ENCODE measurements at regions not wholly inside any gene's neighbourhood (a gene's known extent, or its start where the extent isn't known, plus 50 kb on each side); places are given as distances from the start of the nearest gene placed in this dataset.
"Not testable (repeated sequence)": the region's sequence is repeated elsewhere in the genome, so short reads cannot be mapped to it uniquely, and the experiment has no call there.

DNA sequence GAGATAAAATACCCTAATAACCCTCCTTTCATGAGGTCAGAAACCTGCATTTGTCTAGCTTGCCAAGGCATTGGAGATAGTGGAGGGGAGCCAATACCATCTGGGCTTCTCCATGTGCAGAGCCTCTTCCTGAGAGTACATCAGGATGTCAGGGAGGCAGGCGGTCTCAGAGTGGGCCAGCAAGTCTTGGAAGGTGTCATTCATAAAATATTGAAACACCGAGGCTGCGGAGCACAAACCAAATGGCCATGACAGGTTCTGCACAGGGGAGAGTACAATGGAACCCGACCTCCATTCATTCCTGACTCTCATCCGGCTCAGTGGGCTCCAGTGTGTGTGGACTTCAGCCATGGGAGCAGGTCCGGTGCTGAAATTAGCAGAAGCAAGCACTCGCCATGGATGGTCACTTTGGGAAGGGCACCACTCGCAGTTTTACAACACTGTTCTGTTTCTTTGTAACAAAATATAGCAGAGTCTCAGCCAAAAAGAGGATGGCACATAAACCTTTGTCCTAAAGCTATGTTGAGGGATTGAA is 446.6 kb downstream of the SIPA1L2 start:
- DNase-seq, result no peak

- no peak for DNase-seq
These were observed 447.7 kb downstream of the SIPA1L2 start for GRCh38 chr1:232182236-232182635.

GRCh38 chr1:232180779-232181136 is 449.2 kb downstream of the SIPA1L2 start:
- no peak for DNase-seq

DNA sequence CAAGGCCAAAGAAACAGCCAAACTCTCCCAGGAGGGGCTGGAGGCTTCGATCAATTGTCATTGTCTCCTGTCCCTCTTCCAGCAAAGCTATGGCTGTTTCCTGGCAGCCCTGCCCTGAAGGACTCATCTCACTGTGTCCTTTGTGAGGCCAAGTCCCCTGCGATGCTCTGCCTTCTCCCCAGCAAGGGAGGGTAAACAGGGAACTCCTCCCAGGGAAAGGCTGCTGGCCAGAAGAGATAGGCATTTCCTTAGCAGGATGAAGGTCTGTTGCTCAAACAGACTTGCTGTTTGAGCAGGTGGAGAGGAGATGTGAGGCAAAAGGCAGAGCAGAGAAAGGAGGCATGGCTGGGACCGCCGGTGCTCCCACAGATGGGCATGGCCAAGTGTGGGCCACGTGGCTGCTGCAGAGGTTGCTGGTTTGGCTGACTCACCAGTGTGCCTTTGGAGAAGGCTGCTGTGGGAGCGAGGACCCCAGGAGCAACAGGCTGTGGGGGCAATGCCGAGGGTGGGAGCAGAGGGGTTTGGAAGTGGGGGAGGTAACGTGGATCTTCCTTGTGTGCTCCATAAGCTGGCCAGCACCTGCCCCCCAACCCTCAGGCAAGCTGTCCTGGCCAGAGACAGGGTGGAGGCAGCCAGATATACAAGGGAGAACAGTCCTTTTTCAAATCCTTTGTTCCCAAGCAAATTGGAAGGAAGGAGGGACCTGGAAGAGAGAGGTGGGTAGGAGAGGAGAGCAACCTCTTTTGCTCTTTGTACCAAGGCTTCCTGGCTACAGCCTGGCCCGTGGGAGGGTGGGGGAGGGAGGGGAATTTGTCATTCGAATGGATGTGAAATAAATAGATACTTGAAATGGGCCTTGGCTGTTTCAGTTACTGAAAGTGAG is 449.8 kb downstream of the SIPA1L2 start:
- DNase-seq, result no peak

DNA sequence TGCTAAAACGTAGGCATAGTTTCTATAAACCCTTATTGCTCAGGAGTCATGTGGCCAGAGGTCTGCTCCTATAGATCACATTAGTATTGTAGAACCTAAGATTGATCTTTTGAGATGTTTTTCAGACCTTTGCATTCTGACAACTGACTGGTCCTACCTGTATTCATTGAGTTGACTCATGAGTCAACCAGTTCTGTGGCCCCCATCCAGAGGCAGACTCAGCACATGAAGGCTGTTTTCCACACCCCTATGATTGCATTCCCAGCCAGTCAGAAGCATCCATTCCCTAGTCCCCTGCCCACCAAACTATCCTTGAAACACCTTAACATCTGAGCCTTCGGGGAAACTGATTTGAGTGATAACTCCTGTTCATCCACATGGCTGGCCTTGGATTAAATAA is 451.7 kb downstream of the SIPA1L2 start:
- DNase-seq, result no peak

DNA sequence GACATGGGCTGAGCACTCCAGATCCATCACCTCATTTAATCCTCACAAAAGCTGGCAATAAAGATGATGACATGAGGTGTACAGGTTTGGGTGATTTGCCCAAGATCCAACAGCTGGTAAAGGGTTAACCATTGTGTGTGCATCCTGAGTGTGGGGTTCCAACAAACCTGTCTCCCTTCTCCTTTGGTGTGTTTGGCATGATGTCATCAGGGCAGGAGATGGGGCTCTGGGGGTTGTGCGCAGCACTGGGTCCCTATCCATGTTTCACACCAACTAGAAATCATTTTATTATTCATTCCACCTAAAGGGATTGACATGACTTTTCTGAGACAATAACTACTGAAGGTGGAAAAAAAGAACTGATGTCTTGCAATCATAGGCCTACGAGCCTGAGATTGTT is 452.5 kb downstream of the SIPA1L2 start:
- DNase-seq, result no peak

GRCh38 chr1:232176222-232176621 is 453.7 kb downstream of the SIPA1L2 start:
- no peak for DNase-seq

- DNase-seq, result peak; percentile 46
These were observed 455.6 kb downstream of the SIPA1L2 start for GRCh38 chr1:232174306-232174705.

- no peak for DNase-seq
These were observed 457.4 kb downstream of the SIPA1L2 start for GRCh38 chr1:232172563-232172962.

GRCh38 chr1:232170909-232171308 is 459.0 kb downstream of the SIPA1L2 start:
- DNase-seq, result no peak

DNA sequence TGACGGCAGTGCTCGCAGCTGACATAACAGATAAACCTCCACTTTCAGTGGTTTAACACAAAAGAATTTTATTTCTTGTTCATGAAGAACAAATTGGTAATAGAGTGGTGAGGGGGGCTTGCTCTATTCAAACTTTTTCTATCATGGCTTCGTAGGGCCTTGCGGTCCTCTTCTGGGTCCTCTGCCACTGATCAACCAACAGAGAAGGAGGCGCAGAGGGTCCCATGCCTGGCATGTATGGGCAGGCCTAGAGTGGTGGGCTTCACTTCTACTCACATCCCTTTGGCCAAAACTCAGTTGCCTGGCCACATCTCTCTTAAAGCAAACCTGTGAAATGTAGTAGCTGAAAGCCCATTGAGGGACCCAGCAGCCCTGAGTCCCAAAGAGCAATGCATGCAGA is 460.5 kb downstream of the SIPA1L2 start:
- no peak for DNase-seq

DNA sequence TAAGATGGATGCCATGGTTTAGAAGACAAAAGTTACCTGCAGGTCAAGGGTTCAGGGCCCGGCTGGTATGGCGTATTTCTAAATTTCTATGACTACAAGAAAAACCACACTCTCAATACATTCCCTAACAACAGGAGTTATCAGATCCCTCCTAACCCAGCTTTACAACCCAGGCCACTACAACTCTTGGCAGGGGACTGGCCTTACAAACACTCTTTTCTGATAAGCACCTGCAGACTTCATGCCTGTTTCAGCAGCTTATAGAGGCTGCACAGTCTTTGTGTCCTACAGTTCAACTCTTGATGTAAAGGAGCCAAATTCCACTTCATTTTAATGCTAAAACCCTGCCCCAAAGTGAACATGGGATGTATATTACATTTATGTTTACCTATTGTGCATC is 461.4 kb downstream of the SIPA1L2 start:
- no peak for DNase-seq

DNA sequence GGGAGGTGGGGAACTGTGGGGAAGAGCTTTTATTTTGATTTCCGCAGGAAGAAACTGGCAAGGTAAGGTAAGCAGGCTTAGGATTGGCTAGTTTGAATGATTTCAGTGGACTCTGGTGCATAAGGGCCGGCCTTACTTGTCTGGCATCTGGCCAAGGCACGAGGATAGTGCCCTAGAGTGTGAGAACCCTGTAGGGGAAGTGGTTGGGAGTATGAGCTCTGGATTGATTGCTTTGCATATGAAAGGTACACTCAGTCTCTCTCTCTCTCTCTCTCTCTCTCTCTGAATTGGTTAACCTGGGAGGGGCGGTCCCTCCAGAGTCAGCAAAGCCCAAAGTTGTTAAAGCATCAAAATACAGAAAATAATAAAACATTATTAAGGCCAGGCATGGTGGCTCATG is 463.0 kb downstream of the SIPA1L2 start:
- no peak for DNase-seq

GRCh38 chr1:232164078-232164963 is 465.6 kb downstream of the SIPA1L2 start:
- DNase-seq, result no peak

- no peak for DNase-seq
These were observed 466.4 kb downstream of the SIPA1L2 start for GRCh38 chr1:232163533-232163932.

DNA sequence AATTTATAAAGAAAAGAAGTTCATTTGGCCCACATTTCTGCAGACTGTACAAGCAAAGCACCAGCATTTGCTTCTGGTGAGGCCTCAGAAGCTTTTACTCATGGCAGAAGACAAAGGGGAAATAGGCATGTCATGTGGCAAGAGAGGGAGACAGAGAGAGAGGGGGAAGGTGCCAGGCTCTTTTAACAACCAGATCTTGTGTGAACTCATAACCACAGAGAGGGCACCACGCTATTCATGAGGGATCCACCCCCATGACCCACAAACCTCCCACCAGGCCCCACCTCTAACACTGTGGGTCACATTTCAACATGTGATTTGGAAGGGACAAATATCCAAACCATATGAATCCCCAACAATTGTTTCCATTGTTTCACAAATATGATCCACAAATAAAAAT is 467.9 kb downstream of the SIPA1L2 start:
- DNase-seq, result no peak

DNA sequence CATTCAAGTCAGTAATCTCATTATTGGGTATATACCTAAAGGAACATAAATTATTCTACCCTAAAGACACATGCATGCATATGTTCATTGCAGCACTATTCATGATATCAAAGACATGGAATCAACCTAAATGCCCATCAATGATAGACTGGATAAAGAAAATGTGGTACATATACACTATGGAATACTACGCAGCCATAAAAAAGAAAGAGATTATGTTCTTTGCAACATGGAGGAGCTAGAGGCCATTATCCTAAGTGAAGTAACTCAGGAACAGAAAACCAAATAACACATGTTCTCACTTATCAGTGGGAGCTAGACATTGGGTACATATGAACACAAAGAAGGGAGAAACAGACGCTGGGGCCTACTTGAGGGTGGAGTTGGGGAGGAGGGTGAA is 471.4 kb downstream of the SIPA1L2 start:
- not testable (repeated sequence) for DNase-seq

GRCh38 chr1:232156070-232156469 is 473.9 kb downstream of the SIPA1L2 start:
- not testable (repeated sequence) for DNase-seq

- DNase-seq, result no peak
These were observed 476.3 kb downstream of the SIPA1L2 start for GRCh38 chr1:232153652-232154051.

DNA sequence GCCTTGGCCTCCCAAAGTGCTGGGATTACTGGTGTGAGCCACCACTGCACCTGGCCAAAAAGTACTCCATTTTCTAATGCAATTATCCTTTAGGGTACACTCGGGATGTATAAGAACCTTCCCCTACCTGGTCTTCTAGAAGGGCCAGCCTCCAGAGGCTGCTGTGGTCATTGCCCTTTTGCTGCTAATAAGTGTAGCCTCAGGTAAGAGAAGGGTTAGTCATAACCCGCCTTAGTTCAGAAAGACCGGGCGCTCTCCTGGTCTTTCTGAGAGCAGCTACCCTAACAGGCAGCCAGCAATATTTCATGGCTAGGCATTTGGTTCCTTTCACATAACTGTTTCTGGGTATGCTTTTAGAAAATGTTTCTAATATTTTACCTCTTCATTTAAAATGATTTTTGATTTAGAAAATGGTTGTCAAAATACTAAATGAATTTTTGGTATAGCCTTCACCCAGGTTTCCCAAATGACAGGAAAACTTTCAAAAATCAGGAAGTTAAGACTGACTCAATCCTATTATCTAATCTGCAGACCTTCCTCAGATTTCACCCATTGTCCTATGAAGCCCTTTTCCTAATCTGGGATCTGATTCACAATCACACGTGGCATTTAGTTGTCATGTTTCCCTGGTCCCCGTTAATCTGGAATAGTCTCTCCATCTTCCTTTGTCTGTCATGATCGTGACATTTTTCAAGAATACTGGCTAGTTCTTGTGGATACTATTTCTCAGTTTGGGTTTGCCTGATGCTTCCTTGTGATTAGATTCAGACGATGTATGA is 479.0 kb downstream of the SIPA1L2 start:
- no peak for DNase-seq

DNA sequence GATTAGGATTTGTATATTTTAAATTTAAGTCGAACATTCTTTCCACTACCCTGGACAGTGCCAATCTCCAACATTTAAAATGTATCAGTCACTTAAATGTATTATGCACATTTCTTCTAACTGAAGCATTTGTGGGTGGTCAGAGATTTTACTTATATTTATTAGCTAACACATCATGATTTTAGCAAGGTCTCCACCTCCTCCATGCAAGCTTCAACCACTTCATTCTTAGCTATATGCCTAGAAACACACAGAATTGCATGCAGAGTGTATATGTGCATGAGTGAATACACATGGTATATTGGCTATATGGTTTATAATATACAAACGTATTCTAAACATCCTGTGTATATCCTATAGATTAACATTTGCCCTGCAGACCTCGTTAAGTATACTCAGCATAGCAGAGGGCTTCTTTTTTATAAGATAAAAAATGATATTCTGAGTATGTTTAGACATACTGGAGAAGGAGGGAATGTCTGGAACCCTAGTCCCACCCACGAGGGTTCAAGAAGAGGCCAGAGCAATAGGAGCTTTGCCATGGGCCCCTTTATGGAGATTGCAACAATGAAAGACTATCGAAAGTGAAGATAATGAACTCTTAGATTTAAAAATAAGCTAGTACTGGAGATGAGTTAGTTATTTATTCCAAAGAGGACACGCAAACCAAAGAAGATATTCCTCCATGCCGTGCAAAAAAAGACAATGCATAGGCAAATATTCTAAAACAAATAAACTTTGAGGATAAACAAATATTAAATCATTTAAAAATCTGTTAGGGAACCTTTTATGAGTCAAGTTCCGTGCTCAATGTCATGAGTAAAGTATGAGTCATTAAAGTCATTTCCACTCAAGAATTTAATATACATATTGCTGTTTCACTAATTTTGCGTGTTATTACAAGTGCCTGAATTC is 480.4 kb downstream of the SIPA1L2 start:
- DNase-seq, result no peak

GRCh38 chr1:232147215-232147614 is 482.7 kb downstream of the SIPA1L2 start:
- no peak for DNase-seq
